ENCODE measurements at regions not wholly inside any gene's neighbourhood (a gene's known extent, or its start where the extent isn't known, plus 50 kb on each side); places are given as distances from the start of the nearest gene placed in this dataset.

DNA sequence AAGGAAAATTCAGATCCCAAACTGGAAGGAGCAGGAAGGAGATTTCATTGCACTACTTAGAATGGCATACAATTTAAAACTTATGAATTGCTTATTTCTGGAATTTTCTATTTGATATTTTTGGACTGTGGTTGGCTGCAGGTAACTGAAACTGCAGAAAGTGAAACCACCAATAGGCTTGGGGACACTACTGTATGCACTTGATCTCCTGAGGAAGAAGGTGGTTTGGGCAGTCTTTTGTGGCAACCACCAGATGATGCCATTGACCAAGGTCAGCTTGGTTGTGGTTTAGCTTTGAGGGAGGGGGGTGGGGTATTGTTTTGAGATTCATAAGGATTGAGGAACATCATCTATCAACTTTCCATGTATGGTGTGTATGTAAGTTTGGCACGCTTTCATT is 209.5 kb upstream of the STXBP6 start:
- no peak for DNase-seq (ENCODE audit: low read depth)
- in situ Hi-C loops (cut with HindIII; ENCODE audit: low pct_unique_long_range_greater_than_20kb, low sequenced_read_pairs) = no loop called here

DNA sequence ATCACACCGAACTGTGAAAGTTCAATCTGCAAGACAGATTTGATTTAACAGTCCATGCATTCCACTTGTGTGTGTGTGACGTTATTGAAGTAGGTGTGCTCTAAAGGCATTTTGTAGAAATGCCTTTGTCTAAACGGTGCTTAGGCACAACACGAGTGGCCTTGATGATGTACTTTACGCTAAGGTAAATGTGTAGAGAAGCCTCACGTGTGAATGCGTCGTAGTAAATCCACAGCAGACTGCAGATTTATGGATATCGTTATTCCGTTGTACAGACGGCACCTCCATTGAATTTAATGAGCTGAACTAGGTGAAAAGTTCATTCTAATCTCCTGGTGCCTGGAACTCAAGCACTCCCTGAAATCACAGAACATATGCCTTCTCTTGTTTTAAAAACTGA is 202.8 kb upstream of the STXBP6 start:
- DNase-seq (ENCODE audit: low read depth) = no peak
- in situ Hi-C loops (cut with HindIII; ENCODE audit: low pct_unique_long_range_greater_than_20kb, low sequenced_read_pairs) = no loop called here

DNA sequence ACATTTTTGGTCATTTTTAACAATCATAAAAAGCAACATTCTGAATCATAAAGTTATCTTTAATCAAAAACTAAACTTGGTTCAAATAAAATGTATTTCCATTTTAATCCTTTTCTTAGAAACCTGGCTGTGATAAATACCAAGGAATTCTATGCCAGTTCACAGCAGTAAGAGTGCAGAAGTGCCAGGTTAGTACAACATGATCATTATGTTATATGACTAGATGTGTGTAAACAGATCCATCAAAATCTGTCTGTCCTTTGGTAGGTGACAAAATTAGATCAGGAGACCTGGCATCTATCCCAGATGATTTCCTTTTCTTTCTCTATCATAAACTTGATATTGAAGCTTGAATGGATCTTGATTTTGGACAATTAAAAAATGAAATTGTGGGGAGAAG is 200.6 kb upstream of the STXBP6 start:
- in situ Hi-C loops (cut with HindIII; ENCODE audit: low pct_unique_long_range_greater_than_20kb, low sequenced_read_pairs) = no loop called here
- DNase-seq (ENCODE audit: low read depth) = no peak

GRCh38 chr14:25247609-25248008 is 197.7 kb upstream of the STXBP6 start:
- DNase-seq (ENCODE audit: low read depth) = no peak
- in situ Hi-C loops (cut with HindIII; ENCODE audit: low pct_unique_long_range_greater_than_20kb, low sequenced_read_pairs) = no loop called here

DNA sequence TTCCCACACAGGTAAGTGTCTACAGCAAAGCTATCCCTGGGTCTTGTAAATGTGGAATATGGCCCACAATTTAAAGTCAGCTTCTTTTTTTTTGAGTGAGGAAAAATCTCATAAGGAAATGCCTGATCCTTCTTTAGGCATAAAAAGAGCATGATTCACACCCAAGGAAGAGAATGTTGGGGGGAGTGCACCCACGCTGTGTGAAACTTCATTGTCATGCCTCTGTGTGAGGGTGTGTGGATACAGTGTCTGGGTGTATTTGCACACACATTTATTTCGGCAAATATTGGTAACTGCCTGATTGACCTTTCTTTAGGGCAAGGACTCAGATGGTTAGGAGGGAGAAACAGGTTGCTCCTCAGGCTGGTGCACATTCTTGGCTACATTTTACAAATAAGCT is 196.8 kb upstream of the STXBP6 start:
- no peak for DNase-seq (ENCODE audit: low read depth)
- in situ Hi-C loops (cut with HindIII; ENCODE audit: low pct_unique_long_range_greater_than_20kb, low sequenced_read_pairs) = no loop called here

DNA sequence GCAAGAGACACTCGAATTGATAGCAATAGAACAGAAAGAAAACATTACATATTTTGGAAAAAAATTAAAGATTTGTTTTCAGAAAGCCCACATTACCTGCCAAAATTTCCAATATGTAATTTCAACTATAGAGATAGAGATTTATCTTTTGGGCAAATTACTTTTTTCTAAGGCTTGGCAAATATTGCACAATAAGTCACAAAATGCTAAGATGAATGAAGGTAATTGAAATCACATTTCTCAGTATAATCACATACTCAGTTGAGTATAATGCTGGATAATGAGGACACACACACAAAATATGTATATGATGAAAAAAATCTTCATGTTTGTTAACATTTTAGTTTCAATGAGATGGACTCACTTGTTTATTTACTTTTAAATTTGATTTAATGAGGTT is 189.2 kb upstream of the STXBP6 start:
- in situ Hi-C loops (cut with HindIII; ENCODE audit: low pct_unique_long_range_greater_than_20kb, low sequenced_read_pairs) = no loop called here

GRCh38 chr14:25237845-25238244 is 187.9 kb upstream of the STXBP6 start:
- DNase-seq (ENCODE audit: low read depth) = no peak
- in situ Hi-C loops (cut with HindIII; ENCODE audit: low pct_unique_long_range_greater_than_20kb, low sequenced_read_pairs) = no loop called here

More for the DNA sequence above, 189.2 kb upstream of the STXBP6 start:
- no peak for DNase-seq (ENCODE audit: low read depth)

- DNase-seq (ENCODE audit: low read depth) = no peak
- in situ Hi-C loops (cut with HindIII; ENCODE audit: low pct_unique_long_range_greater_than_20kb, low sequenced_read_pairs) = no loop called here
Observed at GRCh38 chr14:25233613-25234012, 183.7 kb upstream of the STXBP6 start.

DNA sequence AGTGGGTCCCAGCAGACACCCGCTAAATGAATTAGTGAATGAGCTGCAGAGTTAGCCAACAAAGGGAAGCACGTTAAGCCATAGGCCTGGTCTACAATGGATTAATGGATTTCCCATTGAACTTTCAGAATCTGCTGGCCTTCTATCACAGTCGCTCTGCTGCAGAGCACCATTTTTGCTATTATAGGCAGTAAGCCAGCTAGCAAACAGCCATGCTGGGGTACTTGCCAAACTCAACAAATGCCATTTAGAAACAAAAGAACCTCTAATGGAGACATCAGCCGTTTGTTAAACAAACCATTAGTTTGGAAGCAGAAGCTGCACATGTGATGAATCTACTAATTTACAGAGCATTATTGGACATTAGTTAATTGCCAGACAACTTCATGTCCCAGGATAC is 181.1 kb upstream of the STXBP6 start:
- DNase-seq (ENCODE audit: low read depth) = no peak
- in situ Hi-C loops (cut with HindIII; ENCODE audit: low pct_unique_long_range_greater_than_20kb, low sequenced_read_pairs) = no loop called here

DNA sequence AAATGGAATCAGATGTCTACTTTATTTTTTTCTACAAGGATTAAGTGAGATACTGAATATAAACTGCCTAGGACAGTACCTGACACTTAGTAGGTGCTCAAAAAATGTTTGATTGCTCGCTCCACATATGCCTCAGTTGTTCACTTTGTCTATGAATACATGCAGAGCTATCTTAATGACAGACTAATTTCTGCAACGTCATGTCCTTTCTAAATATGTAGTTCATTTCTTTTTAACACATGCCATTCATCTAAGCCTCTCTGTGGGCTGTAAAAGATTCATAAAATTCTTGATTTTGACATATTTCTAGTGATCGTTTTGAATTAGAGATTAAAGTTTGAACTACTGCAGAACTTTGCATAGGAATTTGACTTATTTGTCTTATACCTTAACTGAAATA is 176.3 kb upstream of the STXBP6 start:
- in situ Hi-C loops (cut with HindIII; ENCODE audit: low pct_unique_long_range_greater_than_20kb, low sequenced_read_pairs) = no loop called here
- no peak for DNase-seq (ENCODE audit: low read depth)

- in situ Hi-C loops (cut with HindIII; ENCODE audit: low pct_unique_long_range_greater_than_20kb, low sequenced_read_pairs) = no loop called here
Observed at GRCh38 chr14:25222256-25222655, 172.3 kb upstream of the STXBP6 start.

GRCh38 chr14:25220514-25220913 is 170.6 kb upstream of the STXBP6 start:
- no peak for DNase-seq (ENCODE audit: low read depth)
- in situ Hi-C loops (cut with HindIII; ENCODE audit: low pct_unique_long_range_greater_than_20kb, low sequenced_read_pairs) = no loop called here

More at GRCh38 chr14:25222256-25222655, 172.3 kb upstream of the STXBP6 start:
- DNase-seq (ENCODE audit: low read depth) = no peak

- no peak for DNase-seq (ENCODE audit: low read depth)
Observed at GRCh38 chr14:25215607-25216006, 165.7 kb upstream of the STXBP6 start.

DNA sequence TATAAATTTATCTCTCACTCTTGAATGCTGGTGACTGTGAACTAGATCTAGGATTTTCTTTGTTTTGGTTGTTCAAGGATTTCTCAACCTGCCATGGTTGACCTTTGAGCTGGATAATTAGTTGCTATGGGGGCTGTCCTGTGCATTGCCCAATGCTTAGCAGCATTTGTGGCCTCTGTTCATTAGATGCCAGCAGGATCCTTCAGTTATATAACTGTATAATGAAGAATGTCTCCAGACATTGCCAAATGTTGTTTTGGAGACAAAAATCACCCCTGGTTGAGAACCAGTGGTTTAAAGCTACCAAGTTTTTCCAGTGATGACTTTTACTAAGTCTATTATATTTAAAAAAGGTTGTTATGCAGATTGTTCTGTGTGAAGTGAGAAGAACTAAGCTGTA is 147.9 kb upstream of the STXBP6 start:
- no peak for DNase-seq (ENCODE audit: low read depth)
- in situ Hi-C loops (cut with HindIII; ENCODE audit: low pct_unique_long_range_greater_than_20kb, low sequenced_read_pairs) = no loop called here

More at GRCh38 chr14:25215607-25216006, 165.7 kb upstream of the STXBP6 start:
- in situ Hi-C loops (cut with HindIII; ENCODE audit: low pct_unique_long_range_greater_than_20kb, low sequenced_read_pairs) = no loop called here

DNA sequence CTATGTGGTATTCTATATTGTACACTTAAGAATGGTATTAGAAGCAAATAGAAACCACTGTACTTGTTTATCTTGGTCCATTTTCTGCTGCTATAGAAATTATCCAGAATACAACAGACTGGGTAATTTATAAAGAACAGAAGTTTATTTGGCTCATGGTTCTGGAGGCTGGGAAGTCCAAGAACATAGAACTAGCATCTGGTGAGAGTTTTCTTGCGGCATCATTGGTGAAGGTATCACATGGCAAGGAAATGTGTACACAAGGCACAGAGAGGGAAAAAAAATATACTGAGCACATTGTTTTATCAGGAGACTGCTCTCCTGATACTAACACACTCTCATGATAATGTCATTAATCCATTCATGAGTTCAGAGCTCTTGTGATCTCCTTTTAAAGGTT is 130.3 kb upstream of the STXBP6 start:
- in situ Hi-C loops (cut with HindIII; ENCODE audit: low pct_unique_long_range_greater_than_20kb, low sequenced_read_pairs) = no loop called here
- DNase-seq (ENCODE audit: low read depth) = no peak

DNA sequence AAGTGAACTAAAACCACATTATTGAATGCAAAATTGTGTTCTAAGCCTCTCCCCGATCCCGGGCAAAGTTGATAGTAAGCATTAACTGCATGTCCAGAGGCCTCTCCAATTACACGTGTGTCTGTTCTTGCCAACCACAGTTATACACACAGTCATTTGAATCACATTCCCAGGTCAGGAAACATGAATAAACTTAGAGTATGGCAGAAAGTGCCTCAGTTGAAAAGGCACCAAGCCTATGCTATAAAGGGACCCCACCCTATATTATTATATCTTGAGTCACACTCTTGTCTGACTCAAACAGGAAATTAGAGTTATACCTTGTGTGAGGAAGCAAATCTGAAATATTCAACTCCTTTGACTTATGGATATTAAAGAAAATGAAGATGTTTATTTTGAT is 128.3 kb upstream of the STXBP6 start:
- in situ Hi-C loops (cut with HindIII; ENCODE audit: low pct_unique_long_range_greater_than_20kb, low sequenced_read_pairs) = no loop called here
- no peak for DNase-seq (ENCODE audit: low read depth)

- in situ Hi-C loops (cut with HindIII; ENCODE audit: low pct_unique_long_range_greater_than_20kb, low sequenced_read_pairs) = no loop called here
- no peak for DNase-seq (ENCODE audit: low read depth)
Observed at GRCh38 chr14:25150934-25151790, 101.2 kb upstream of the STXBP6 start.

DNA sequence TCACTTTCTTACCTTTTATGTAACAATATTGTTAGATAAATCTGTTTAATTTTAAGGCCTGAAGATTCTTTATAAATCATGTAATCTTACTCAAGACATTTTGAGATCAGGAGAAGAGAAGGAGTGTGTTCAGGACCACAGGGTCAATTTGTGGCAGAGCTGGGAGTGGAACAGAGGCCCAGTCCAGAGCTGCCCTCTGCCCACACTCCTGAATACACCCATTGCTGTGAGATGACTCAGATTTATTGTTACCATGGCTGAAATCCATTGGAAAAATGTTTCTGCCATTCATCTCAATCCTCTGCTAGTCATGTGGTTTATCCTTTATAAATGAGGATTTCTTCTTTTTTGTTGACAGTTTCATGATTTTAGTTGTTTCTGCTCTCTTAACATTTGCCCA is 100.5 kb upstream of the STXBP6 start:
- in situ Hi-C loops (cut with HindIII; ENCODE audit: low pct_unique_long_range_greater_than_20kb, low sequenced_read_pairs) = no loop called here
- DNase-seq (ENCODE audit: low read depth) = no peak

DNA sequence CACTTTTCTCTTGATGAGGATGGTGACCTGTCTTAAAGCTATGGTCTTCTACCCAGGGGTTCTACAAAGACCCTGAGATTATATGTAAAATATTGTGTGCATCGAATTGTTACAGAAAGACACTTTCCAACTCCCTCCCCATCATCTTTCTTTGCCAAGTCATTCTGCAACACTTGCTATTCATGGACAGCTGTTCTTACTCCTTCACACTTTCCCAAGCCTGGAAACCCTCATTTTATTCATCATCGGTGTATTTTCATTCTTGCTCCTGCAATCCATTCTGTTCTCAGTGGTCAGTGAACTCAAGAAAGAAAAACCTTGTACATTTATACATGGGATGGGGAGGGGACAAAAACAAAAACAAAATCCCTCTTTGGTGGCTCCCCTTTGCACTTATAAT is 90.5 kb upstream of the STXBP6 start:
- no peak for DNase-seq (ENCODE audit: low read depth)
- in situ Hi-C loops (cut with HindIII; ENCODE audit: low pct_unique_long_range_greater_than_20kb, low sequenced_read_pairs) = no loop called here

- in situ Hi-C loops (cut with HindIII; ENCODE audit: low pct_unique_long_range_greater_than_20kb, low sequenced_read_pairs) = no loop called here
- DNase-seq (ENCODE audit: low read depth) = no peak
Observed at GRCh38 chr14:25136811-25137210, 86.9 kb upstream of the STXBP6 start.
